Osteoblast (primary cell): ENCODE measurements at regions not wholly inside any gene's neighbourhood (a gene's known extent, or its start where the extent isn't known, plus 50 kb on each side); places are given as distances from the start of the nearest gene placed in this dataset.

ENCODE experiments used
- DNase-seq: peaks from one replicate; pipeline ENCODE4 v3.0.0; 2011; ENCODE audit warnings: low spot score, mixed read lengths; ENCODE audit not compliant: insufficient read length; ENCODE audit errors: missing footprints
- H2AFZ ChIP-seq: 2 replicates; pipeline ENCODE4 v1.6.0; 2011; ENCODE audit warnings: mild to moderate bottlenecking, low read length
- H3K27ac ChIP-seq: 2 replicates; pipeline ENCODE4 v1.5.1; 2011; ENCODE audit warnings: mild to moderate bottlenecking, low read depth, low read length, moderate library complexity
- H3K27me3 ChIP-seq: 2 replicates; pipeline ENCODE4 v1.6.0; 2012; ENCODE audit warnings: mild to moderate bottlenecking, control low read depth, inconsistent platforms, low read length, moderate library complexity; ENCODE audit not compliant: insufficient read depth
- H3K36me3 ChIP-seq: 2 replicates; pipeline ENCODE4 v1.5.1; 2011; ENCODE audit warnings: mild to moderate bottlenecking, low read length, control low read depth, moderate library complexity; ENCODE audit not compliant: insufficient read depth
- H3K4me1 ChIP-seq: 2 replicates; pipeline ENCODE4 v1.5.1; 2011; ENCODE audit warnings: mild to moderate bottlenecking, low read length, control low read depth, moderate library complexity; ENCODE audit not compliant: insufficient read depth
- H3K4me2 ChIP-seq: 2 replicates; pipeline ENCODE4 v1.6.0; 2011; ENCODE audit warnings: mild to moderate bottlenecking, low read length; ENCODE audit not compliant: insufficient read depth
- H3K4me3 ChIP-seq: fragments of 200-600 bp; sonication (generic); 3 replicates; pipeline ENCODE4 v1.5.1; 2012; ENCODE audit warnings: mild to moderate bottlenecking, low read length, inconsistent platforms; ENCODE audit not compliant: insufficient read depth
- H3K79me2 ChIP-seq: 2 replicates; pipeline ENCODE4 v1.6.0; 2012; ENCODE audit warnings: mild to moderate bottlenecking, low read length, control low read depth, inconsistent platforms; ENCODE audit not compliant: insufficient read depth
- H3K9me3 ChIP-seq: 2 replicates; pipeline ENCODE4 v1.5.1; 2011; ENCODE audit warnings: low read depth, low read length, control low read depth
- H4K20me1 ChIP-seq: 2 replicates; pipeline ENCODE4 v1.6.0; 2012; ENCODE audit warnings: mild to moderate bottlenecking, low read length, control low read depth; ENCODE audit not compliant: insufficient read depth
- TF ChIP-seq, protein P1 (sequence below): IDR thresholded peaks from 2 replicates; pipeline ENCODE4 v1.5.1; 2011; ENCODE audit warnings: mild to moderate bottlenecking, low read depth, low read length, moderate library complexity; ENCODE audit errors: extremely low read depth

DNA sequence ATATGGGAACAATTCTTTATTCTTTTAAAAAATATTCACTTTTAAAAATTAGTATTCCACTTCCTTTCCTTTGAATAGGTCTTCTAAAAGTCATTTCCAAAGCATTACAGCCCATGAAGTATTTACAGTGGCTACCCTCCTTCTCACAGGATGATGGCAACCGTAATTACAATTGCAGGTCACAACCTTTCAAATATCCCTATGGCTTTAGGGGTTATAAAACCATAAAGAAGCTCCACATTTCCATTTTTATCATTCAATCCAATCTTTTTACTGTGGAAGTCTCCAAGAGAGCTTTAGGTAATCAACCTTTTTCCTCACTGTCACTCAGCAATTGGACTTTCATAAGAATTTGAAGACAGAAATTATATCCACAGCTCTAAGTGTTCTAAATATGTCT, 488.9 kb upstream of the CA10 start:
- Histone ChIP-seq H4K20me1 (no peaks in the 10 kb centered on the region), H3K36me3 (no peaks in the 10 kb centered on the region), H3K4me1 (no peaks in the 10 kb centered on the region), H3K27me3 (no peaks in the 10 kb centered on the region), H2AFZ (no peak overlapping the region), H3K9me3 (no peaks in the 10 kb centered on the region), H3K79me2 (no peaks in the 10 kb centered on the region), H3K4me2 (no peak overlapping the region), H3K4me3 (no peak overlapping the region), H3K27ac (no peak overlapping the region)
- DNase-seq: no peak
- TF ChIP-seq, protein P1, sequence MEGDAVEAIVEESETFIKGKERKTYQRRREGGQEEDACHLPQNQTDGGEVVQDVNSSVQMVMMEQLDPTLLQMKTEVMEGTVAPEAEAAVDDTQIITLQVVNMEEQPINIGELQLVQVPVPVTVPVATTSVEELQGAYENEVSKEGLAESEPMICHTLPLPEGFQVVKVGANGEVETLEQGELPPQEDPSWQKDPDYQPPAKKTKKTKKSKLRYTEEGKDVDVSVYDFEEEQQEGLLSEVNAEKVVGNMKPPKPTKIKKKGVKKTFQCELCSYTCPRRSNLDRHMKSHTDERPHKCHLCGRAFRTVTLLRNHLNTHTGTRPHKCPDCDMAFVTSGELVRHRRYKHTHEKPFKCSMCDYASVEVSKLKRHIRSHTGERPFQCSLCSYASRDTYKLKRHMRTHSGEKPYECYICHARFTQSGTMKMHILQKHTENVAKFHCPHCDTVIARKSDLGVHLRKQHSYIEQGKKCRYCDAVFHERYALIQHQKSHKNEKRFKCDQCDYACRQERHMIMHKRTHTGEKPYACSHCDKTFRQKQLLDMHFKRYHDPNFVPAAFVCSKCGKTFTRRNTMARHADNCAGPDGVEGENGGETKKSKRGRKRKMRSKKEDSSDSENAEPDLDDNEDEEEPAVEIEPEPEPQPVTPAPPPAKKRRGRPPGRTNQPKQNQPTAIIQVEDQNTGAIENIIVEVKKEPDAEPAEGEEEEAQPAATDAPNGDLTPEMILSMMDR: no peak

DNA sequence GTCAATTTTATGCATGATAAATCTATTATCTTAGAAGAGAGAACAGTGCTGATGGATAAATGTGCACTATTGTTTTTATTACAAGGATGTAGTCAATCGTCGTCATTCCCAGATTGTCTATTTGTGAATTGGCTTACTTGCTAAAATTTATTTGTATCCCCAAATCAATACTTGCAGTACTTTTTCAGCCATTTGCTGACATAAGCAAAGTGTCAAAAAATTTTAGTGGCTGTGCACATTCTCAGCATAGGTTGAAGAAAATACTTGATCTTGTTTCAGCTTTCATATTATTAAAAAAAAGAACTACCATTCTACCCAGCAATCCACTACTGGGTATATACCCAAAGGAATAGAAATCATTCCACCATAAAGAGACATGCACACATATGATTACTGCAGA, 477.9 kb upstream of the CA10 start:
- Histone ChIP-seq H4K20me1 (no peaks in the 10 kb centered on the region), H3K79me2 (no peaks in the 10 kb centered on the region), H3K36me3 (no peaks in the 10 kb centered on the region), H3K4me2 (no peak overlapping the region), H3K4me3 (no peak overlapping the region), H3K9me3 (no peaks in the 10 kb centered on the region), H2AFZ (no peak overlapping the region), H3K27ac (no peak overlapping the region), H3K27me3 (no peaks in the 10 kb centered on the region), H3K4me1 (no peaks in the 10 kb centered on the region)
- TF ChIP-seq, protein P1: no peak
- DNase-seq: no peak

DNA sequence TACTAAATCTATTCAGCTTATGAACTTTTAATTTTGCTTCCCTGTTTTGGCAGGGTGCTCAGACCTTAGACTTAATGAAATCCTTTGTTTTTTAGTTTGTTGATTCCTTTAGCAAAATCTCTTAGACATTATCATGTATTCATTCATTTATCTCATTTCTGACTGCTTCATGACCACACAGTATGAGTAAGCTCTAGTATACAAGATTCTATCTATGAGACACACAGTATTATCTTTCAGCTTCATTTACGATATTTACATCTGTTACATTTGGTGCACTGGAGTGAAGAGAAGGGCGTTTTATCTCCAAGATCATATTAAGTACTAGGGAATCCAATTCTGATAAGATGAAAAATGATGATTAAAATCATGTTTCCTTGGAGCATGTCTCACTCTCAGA, 448.1 kb upstream of the CA10 start:
- TF ChIP-seq, protein P1: no peak
- Histone ChIP-seq H3K4me3 (no peak overlapping the region), H3K79me2 (no peaks in the 10 kb centered on the region), H3K27me3 (no peaks in the 10 kb centered on the region), H4K20me1 (no peaks in the 10 kb centered on the region), H3K9me3 (no peaks in the 10 kb centered on the region), H3K27ac (no peak overlapping the region), H3K4me1 (no peaks in the 10 kb centered on the region), H2AFZ (no peak overlapping the region), H3K4me2 (no peak overlapping the region), H3K36me3 (no peaks in the 10 kb centered on the region)
- DNase-seq: peak; percentile 13

DNA sequence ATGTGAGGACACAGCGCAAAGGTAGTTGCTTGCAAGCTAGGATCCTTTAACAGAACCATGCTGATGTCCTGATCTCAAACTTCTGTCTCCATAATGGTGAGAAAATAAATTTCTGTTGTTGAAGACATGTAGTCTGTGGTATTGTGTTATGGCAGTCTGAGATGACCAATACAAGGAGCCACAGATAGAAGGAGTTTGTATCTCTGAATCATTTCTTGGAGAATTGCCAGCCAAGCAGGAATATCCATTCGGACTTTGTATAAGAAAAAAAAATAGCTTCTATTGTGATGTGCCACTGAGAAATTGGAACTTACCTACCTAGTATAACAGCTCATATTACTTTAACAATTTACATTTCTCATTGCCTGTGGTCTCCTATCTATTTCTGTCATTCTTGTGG, 447.6 kb upstream of the CA10 start:
- no peaks in the 10 kb centered on the region for H3K79me2 ChIP-seq
- TF ChIP-seq, protein P1: no peak
- H3K27ac ChIP-seq: no peak overlapping the region
- no peaks in the 10 kb centered on the region for H3K27me3 ChIP-seq
- H3K4me1 ChIP-seq: no peaks in the 10 kb centered on the region
- H3K36me3 ChIP-seq: no peaks in the 10 kb centered on the region
- H3K9me3 ChIP-seq: no peaks in the 10 kb centered on the region
- no peaks in the 10 kb centered on the region for H4K20me1 ChIP-seq
- no peak for DNase-seq
- no peak overlapping the region for H3K4me2 ChIP-seq
- H3K4me3 ChIP-seq: no peak overlapping the region
- H2AFZ ChIP-seq: no peak overlapping the region
